Stimulated activated naive B cell treated with anti-CD40 and anti-IgM and Interleukin-4, amounts not matched to agents 10 μg/mL and 1 μg/mL and 100 μg/mL, for 72 hours (primary cell): ENCODE measurements at regions not wholly inside any gene's neighbourhood (a gene's known extent, or its start where the extent isn't known, plus 50 kb on each side); places are given as distances from the start of the nearest gene placed in this dataset.

Source experiments
- ATAC-seq, 2 donors: fragments of 150-1000 bp; cut with Tn5 transposase; replicated peaks; 2 replicates each; pipeline ENCODE4 v1.10.0; 2021; ENCODE audit warnings: moderate library complexity in 1 of 2
- DNase-seq: peaks from one replicate; pipeline ENCODE4 v3.0.0; 2021
- H3K27ac Mint-ChIP-seq: one replicate; pipeline ENCODE4 v1.8.0; 2022; ENCODE audit warnings: mild to moderate bottlenecking, mixed read lengths
- H3K27me3 Mint-ChIP-seq, 2 donors: one replicate each; pipeline ENCODE4 v1.8.0; 2022; ENCODE audit warnings: mixed read lengths in 2 of 2
- H3K36me3 Mint-ChIP-seq, 2 donors: one replicate each; pipeline ENCODE4 v1.8.0; 2022; ENCODE audit warnings: mixed read lengths in 2 of 2, mild to moderate bottlenecking in 1 of 2
- H3K4me1 Mint-ChIP-seq, 2 donors: one replicate each; pipeline ENCODE4 v1.8.0; 2022; ENCODE audit warnings: mixed read lengths in 2 of 2, mild to moderate bottlenecking in 1 of 2
- H3K4me3 Mint-ChIP-seq, 2 donors: one replicate each; pipeline ENCODE4 v1.8.0; 2022; ENCODE audit warnings: mild to moderate bottlenecking in 2 of 2, mixed read lengths in 2 of 2, moderate library complexity in 1 of 2
- H3K9me3 Mint-ChIP-seq, 2 donors: one replicate each; pipeline ENCODE4 v1.8.0; 2022; ENCODE audit warnings: mixed read lengths in 2 of 2, mild to moderate bottlenecking in 1 of 2

DNA sequence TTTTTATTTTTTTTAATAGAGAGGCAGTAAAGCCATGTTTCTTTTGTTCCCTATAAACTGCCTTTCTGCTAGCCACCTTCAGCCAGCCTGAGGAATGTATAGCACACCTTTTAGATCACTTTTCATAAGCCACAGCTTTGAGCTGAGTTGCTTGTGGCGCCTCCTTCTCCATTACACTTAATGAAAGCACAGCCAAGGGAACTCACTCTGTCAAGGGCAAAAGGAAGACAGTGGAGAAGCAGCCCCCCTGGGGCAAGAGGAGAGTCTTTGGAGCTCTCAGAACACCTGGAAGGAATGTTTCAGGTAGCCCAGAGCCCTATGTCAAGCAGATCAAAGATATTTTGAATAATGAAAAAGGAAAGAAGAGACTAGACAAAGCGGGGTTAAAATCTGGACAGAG is 235.1 kb downstream of the CLIC5 start:
- H3K4me3 Mint-ChIP-seq = no peak overlapping the region
- peaks cover 0 to 10% of the 10 kb centered on the region in 2 donors for H3K27me3 Mint-ChIP-seq
- no peaks in the 10 kb centered on the region for H3K9me3 Mint-ChIP-seq
- H3K4me1 Mint-ChIP-seq = no peaks in the 10 kb centered on the region
- H3K36me3 Mint-ChIP-seq = no peaks in the 10 kb centered on the region
- H3K27ac Mint-ChIP-seq = no peak overlapping the region
- DNase-seq (no peak), ATAC-seq (no peak)

DNA sequence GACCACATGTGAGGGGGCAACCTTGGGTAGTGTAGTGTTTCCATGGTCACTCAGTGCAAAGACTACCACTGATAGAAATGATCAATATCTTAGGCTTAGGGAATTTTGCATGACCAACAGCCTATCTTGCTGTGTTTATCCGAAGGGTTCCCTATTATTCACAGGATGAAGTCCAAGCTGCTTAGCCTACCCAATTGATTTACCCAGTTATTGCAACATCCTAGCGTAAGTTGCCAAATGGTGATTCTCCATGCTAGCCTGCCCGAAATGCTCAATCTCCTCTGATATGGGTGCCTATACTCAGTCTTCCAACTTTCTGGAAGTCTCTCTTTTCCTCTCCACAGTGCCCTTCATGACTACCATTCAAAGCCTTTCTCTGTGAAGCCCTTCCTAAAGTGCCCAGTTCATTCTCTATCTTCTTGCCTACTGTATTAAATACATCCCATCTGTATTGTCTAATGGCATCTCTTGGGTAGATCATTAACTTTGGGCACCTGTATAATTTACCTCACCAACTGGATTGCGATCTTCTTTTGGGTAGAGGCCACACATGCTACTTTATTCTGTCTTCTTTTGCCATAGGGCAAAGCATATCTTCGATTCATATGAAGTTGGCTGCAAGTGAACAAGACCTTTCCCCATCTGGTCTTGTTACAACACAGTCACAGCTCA is 240.5 kb downstream of the CLIC5 start:
- H3K27ac Mint-ChIP-seq = no peak overlapping the region
- H3K4me1 Mint-ChIP-seq = no peaks in the 10 kb centered on the region
- ATAC-seq (no peak), DNase-seq (no peak)
- H3K9me3 Mint-ChIP-seq = no peaks in the 10 kb centered on the region
- no peaks in the 10 kb centered on the region for H3K36me3 Mint-ChIP-seq
- H3K4me3 Mint-ChIP-seq = no peak overlapping the region
- peaks cover 0 to 14% of the 10 kb centered on the region in 2 donors for H3K27me3 Mint-ChIP-seq

DNA sequence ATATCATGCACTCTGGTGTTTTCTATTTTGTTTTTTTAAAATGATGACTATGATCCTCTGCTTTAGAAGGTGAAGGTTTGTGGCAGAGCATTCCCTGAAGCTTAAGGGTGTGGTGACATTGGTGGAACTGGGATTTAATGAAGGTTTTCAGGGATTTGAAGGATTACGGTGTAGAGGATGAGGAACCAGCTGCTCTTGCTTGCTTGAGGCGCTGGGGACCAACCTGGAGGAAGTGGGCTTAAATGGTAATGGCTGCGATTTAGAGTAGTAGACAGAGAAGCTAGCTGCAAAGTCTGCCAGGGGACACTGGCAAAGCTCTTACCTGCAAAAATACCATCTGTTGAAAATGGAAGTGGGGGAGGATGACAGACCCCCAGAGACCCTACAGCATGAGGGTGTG is 241.8 kb downstream of the CLIC5 start:
- no peak for DNase-seq
- H3K27me3 Mint-ChIP-seq = peaks cover 0 to 14% of the 10 kb centered on the region in 2 donors
- no peak for ATAC-seq
- H3K4me1 Mint-ChIP-seq = no peaks in the 10 kb centered on the region
- peaks cover 0 to 5% of the 10 kb centered on the region in 2 donors for H3K9me3 Mint-ChIP-seq
- H3K27ac Mint-ChIP-seq = no peak overlapping the region
- H3K4me3 Mint-ChIP-seq = no peak overlapping the region
- H3K36me3 Mint-ChIP-seq = no peaks in the 10 kb centered on the region

DNA sequence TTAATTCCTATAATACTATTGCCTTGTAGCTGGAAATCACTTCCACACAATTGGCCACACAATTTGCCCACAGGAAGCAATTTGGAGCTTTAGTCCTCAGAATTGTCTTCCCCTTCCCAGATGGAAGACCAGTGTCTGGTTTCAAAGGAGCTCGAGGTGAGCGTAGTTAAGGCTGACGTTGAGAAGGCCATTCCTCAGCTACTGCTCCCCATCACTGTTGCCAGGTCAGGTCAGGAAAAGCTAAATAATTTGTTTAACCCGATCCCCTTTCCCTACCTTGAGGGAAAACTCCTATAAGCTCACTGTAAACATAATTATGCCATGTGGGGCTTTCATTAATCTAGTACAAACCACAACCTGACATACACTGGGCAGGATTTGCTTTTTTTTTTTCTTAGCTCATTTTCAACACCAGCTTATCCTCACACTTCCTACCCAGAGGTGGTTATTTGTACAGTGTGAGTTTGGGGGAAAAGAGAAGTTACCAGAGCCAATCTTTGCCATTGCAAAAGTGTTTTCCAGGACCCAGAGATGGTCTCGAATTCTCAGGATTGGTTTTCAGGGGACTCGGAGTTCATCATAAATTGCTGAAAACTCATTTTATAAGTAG is 242.7 kb downstream of the CLIC5 start:
- Mint-ChIP-seq H3K27me3 (peaks cover 0 to 14% of the 10 kb centered on the region in 2 donors), H3K4me3 (no peak overlapping the region), H3K27ac (no peak overlapping the region), H3K36me3 (no peaks in the 10 kb centered on the region), H3K9me3 (peaks cover 0 to 5% of the 10 kb centered on the region in 2 donors), H3K4me1 (no peaks in the 10 kb centered on the region)
- ATAC-seq (no peak), DNase-seq (no peak)

DNA sequence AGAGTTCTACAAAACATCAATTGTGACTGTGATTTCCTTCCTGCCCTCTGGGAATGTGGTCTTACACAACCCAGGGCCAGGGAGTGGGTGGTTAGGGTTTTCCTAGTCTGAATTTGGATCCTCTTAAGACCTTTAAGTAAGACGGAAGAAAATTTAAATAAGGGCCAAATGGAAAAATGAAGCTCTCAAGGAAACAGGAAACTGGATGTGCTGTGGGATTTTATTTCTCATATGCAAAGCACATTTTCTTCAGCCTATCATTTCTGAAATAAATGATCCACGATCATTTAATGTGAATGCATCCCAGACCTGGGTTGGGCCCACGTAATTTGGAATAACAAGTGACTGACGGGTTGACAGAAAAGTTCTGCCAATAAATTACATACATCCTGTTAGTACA is 243.6 kb downstream of the CLIC5 start:
- H3K27ac Mint-ChIP-seq = no peak overlapping the region
- peaks cover 0 to 14% of the 10 kb centered on the region in 2 donors for H3K9me3 Mint-ChIP-seq
- DNase-seq = no peak
- peaks cover 0 to 9% of the 10 kb centered on the region in 2 donors for H3K27me3 Mint-ChIP-seq
- no peaks in the 10 kb centered on the region for H3K4me1 Mint-ChIP-seq
- no peak overlapping the region for H3K4me3 Mint-ChIP-seq
- no peak for ATAC-seq
- no peaks in the 10 kb centered on the region for H3K36me3 Mint-ChIP-seq

DNA sequence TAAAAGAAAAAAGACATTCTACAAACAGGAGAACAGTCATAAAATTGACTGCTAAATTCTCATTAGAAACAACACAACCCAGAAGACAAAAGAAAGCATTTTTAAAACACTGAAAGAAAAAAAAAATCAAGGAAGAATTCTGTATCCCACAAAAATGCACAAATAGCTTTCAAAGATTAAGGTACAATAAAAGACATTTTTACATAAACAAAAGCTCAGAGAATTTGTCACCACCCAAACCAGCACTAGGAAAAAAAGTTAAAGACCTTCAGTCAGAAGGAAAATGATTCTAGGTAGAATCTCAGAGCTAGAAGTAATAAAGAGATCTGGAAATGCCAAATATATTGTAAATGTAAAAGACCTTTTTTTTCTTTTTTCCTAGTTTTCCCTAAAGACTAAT is 252.4 kb downstream of the CLIC5 start:
- ATAC-seq (no peak), DNase-seq (no peak)
- peaks cover 11 to 29% of the 10 kb centered on the region in 2 donors for H3K9me3 Mint-ChIP-seq

DNA sequence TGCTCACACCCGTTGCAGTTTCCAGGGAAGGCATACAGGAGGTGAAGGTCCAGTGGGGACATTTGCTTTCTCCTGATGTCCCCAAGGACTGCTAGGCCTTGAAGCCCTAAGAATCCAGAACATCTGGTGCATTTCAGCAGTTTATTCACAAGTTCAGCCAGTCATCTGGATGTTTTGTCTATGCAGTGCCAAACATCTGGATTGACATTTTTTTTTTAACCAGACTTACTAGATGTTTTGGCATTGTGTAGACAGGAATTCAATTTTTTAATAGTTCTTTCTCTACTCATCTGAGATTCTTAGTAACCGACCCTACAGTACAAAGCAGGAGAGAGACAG is 256.2 kb downstream of the CLIC5 start:
- Mint-ChIP-seq H3K27ac (no peak overlapping the region), H3K36me3 (no peaks in the 10 kb centered on the region), H3K27me3 (peaks cover 11 to 26% of the 10 kb centered on the region in 2 donors)

More for the DNA sequence above, 252.4 kb downstream of the CLIC5 start:
- no peaks in the 10 kb centered on the region for H3K4me1 Mint-ChIP-seq
- no peak overlapping the region for H3K4me3 Mint-ChIP-seq
- H3K36me3 Mint-ChIP-seq = peaks cover 0 to 1% of the 10 kb centered on the region in 2 donors
- H3K27ac Mint-ChIP-seq = no peak overlapping the region
- peaks cover 0 to 28% of the 10 kb centered on the region in 2 donors for H3K27me3 Mint-ChIP-seq

DNA sequence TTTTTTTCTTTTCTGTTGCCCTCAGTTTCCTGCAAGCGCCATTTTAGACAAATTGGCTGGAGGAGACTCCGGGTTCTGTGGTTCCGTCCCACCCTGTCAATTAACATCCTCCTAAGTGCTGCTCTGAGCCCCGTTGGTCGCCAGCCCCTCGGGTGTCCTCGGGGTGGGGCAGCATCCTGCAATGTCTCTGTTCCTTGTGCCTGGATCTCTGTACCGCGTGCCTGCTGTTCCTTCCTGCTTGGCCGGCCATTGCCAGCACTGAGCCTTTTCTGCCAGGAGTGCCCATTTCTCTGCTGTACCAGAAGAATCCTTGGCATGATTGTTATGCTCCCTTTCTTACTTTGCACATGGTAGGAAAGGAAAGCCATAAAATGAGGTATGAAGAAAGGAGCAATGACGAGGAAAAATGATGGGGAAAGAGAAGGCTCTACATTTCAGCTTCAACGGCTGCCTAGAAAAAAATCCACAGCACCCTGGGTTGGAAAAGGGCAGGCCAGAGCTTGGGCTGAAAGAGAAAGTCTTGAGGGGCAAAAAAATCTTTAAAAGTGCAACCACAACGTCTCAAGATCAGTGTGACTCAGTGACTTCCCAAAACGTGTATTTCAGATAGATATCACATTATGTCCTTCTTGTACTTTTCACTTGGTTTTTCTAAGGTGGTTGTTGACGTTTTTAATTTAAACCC is 256.7 kb downstream of the CLIC5 start:
- no peak overlapping the region for H3K27ac Mint-ChIP-seq
- no peaks in the 10 kb centered on the region for H3K36me3 Mint-ChIP-seq
- no peaks in the 10 kb centered on the region for H3K4me1 Mint-ChIP-seq
- peaks cover 5 to 10% of the 10 kb centered on the region in 2 donors for H3K9me3 Mint-ChIP-seq
- peaks cover 11 to 26% of the 10 kb centered on the region in 2 donors for H3K27me3 Mint-ChIP-seq
- no peak for DNase-seq
- no peak overlapping the region for H3K4me3 Mint-ChIP-seq
- ATAC-seq = no peak

More for the DNA sequence above, 256.2 kb downstream of the CLIC5 start:
- Mint-ChIP-seq H3K4me1 (no peaks in the 10 kb centered on the region), H3K9me3 (peaks cover 5 to 13% of the 10 kb centered on the region in 2 donors), H3K4me3 (no peak overlapping the region)
- no peak for DNase-seq
- ATAC-seq = no peak

DNA sequence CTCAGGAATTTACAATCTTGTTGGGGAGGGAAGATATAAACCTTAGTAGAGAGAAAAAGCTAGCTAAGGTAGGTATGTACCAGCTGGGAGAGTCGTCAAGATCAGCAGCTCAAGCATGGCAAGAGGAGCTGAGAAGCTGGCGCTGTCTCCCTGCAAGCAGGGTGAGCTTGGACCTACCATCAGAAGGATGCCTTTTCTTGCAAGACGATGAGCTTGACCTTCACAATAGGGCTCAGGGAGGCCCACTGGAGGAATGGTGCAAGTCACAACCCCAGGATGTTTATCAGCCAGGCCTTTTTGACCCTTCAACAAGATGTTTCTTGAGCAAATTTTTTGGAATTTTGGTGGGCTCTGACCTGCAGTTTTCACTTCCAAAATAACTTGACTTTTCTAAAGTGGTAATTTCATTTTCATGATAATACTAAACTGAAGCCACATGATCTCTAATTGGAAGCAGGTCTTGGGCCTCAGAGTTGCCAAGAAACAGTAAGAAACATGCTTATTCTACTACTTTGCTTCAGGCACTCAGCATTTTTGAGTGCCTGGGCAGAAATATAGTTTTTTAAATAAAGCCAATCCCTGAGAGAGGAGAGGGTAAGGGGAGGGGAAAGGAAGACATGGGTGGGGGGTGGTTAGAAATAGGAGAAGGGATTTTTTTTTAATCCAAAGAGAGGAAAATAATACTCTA is 258.1 kb downstream of the CLIC5 start:
- Mint-ChIP-seq H3K36me3 (no peaks in the 10 kb centered on the region), H3K27me3 (peaks cover 11 to 19% of the 10 kb centered on the region in 2 donors), H3K9me3 (no peaks in the 10 kb centered on the region), H3K4me1 (no peaks in the 10 kb centered on the region), H3K4me3 (no peak overlapping the region), H3K27ac (no peak overlapping the region)
- DNase-seq = no peak
- ATAC-seq = no peak

DNA sequence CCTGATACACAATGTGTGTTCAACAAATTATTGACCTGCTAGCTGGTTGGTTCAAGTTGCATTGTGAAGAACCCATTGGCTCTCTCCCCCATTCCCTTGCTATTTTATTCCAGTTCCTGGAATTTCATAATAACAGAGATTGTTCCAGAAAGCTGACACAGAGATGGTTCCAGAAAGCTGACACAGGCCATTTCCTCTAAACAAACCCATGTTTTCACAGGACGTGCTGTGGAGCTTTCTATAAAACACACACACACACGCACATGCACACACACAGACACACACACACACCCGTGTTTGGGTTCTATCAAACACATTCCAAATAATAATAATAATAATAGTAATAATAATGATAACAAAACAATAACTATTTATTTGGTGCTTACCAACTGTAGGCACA is 259.1 kb downstream of the CLIC5 start:
- DNase-seq = no peak
- H3K36me3 Mint-ChIP-seq = no peaks in the 10 kb centered on the region
- no peak for ATAC-seq
- H3K4me1 Mint-ChIP-seq = no peaks in the 10 kb centered on the region
- H3K27ac Mint-ChIP-seq = no peak overlapping the region
- H3K9me3 Mint-ChIP-seq = no peaks in the 10 kb centered on the region
- H3K27me3 Mint-ChIP-seq = peaks cover 11 to 16% of the 10 kb centered on the region in 2 donors
- H3K4me3 Mint-ChIP-seq = no peak overlapping the region

DNA sequence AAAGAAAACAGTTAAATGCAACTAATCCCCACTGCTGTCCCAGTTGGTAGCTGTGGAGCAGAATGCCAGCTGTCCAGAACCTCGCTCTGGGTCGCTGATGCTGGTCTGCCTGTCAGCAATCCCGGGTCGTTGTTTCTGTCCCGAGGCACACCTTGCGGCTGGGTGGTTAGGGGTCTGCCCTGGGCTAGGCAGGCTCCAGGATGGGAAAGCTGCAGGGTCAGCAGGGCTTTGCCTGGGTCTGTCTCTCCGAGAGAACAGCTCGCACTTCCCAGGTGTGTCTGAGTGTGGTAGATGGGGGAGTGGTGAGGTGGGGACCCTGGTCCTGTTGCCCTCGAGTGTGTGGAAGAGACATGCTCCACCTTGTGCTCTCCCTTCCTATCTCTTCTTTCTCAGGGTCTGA is 261.2 kb downstream of the CLIC5 start:
- DNase-seq = no peak
- Mint-ChIP-seq H3K4me3 (no peak overlapping the region), H3K36me3 (no peaks in the 10 kb centered on the region), H3K27me3 (peaks cover 11 to 18% of the 10 kb centered on the region in 2 donors), H3K9me3 (peaks cover 0 to 1% of the 10 kb centered on the region in 2 donors), H3K27ac (no peak overlapping the region), H3K4me1 (no peaks in the 10 kb centered on the region)
- no peak for ATAC-seq

DNA sequence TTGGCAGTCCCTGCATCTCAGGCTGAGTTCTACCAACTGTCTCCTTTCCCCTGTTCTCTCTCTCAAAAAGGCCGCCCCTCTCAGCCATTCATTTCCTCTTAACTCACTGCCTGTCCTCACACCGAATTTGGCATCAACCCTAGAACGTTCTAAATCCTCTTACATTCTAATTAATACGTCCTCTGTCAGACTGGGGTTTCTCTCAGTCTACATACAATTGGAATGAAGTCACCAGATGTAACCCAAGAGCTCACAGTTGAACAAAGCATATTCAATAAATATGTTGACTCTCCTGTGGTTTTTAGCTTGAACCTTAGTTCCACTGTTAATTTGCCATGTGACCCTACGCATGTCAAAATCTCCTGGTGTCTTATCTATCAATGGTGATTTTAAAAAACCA is 269.6 kb downstream of the CLIC5 start:
- no peaks in the 10 kb centered on the region for H3K36me3 Mint-ChIP-seq
- ATAC-seq (no peak), DNase-seq (no peak)

DNA sequence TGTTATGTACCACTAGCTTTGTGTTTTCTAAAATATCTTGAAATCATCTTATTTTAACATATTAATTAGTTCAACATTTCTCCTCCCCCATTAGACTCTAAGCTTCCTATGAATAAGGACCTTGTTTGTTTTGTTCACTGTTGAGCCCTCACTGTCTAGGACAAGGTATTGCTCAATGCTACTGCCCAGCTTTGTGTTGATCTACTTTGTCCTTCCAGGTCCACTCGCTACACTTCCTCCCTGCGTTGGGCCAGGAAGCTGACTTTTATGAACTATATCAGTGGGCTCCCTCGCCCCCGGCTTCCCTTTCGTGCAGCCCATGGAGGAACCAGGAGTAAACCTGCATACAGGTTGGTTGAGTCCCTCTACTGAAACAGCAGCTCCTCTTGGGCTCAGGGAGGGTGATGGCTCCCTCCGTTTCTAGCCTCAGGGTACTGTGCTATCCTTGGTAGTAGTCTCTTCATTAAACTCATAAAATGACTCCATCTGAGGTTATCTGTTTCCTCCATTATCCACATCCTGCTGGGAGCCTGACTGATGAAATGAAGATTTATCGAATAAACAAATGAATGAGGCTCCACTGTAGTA is 272.5 kb downstream of the CLIC5 start:
- no peak for DNase-seq
- H3K4me3 Mint-ChIP-seq = no peak overlapping the region
- ATAC-seq = no peak
- peaks cover 4 to 8% of the 10 kb centered on the region in 2 donors for H3K9me3 Mint-ChIP-seq
- no peaks in the 10 kb centered on the region for H3K27me3 Mint-ChIP-seq
- H3K27ac Mint-ChIP-seq = no peak overlapping the region
- no peaks in the 10 kb centered on the region for H3K36me3 Mint-ChIP-seq
- peaks cover 13 to 23% of the 10 kb centered on the region in 2 donors for H3K4me1 Mint-ChIP-seq

More for the DNA sequence above, 269.6 kb downstream of the CLIC5 start:
- no peaks in the 10 kb centered on the region for H3K27me3 Mint-ChIP-seq
- peaks cover 9 to 12% of the 10 kb centered on the region in 2 donors for H3K9me3 Mint-ChIP-seq
- H3K27ac Mint-ChIP-seq = no peak overlapping the region
- H3K4me1 Mint-ChIP-seq = peaks cover 12 to 19% of the 10 kb centered on the region in 2 donors
- no peak overlapping the region for H3K4me3 Mint-ChIP-seq

DNA sequence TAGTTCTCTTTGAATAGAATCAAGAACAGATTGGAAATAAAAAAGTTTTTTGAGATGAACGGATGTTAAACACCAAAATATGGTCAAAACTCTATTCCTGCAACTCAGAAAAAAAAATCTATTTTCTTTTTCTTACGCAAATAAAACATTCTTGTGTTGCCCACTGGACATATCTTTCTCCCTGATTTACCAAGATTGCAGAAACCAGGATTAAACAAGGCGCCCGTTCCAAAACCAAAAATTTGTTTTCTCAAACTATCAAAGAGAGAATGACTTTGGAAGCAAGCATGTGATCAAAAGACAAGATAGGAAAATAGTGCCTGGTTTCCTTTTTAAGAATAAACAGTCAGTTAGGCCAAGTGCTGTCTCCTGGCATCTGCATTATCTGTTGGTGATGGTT is 273.1 kb downstream of the CLIC5 start:
- Mint-ChIP-seq H3K4me1 (peaks cover 19 to 28% of the 10 kb centered on the region in 2 donors), H3K27ac (no peak overlapping the region), H3K27me3 (no peaks in the 10 kb centered on the region)

More for the DNA sequence above, 273.1 kb downstream of the CLIC5 start:
- H3K36me3 Mint-ChIP-seq = no peaks in the 10 kb centered on the region
- ATAC-seq = no peak
- peaks cover 4 to 6% of the 10 kb centered on the region in 2 donors for H3K9me3 Mint-ChIP-seq
- DNase-seq = no peak
- no peak overlapping the region for H3K4me3 Mint-ChIP-seq
